ENCODE measurements at regions not wholly inside any gene's neighbourhood (a gene's known extent, or its start where the extent isn't known, plus 50 kb on each side); places are given as distances from the start of the nearest gene placed in this dataset.

DNA sequence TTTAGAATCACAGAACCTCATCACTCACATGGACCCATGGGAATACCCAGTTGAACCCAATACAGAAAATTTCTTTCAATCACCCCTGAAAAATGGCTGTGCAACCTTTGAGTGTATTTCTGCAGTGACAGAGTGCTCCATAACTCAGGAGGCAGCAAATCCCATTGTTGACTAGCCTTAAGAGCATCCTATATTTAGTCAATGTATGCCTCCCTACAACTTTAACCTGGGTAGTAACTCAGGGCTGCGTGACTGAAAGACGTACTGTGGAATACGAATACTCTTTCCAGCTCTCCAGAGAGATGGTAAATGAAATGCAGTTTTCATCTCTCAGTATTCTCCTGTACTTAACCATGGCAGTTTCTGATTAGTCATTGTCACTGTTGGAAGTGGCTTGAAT, 573.0 kb upstream of the POM121L12 start:
- H3K9me3 Mint-ChIP-seq (ENCODE audit: low read depth): peaks cover 26% of the 10 kb centered on the region
- no peak overlapping the region for H3K27ac Mint-ChIP-seq (ENCODE audit: unreplicated experiment)
- DNase-seq (ENCODE audit: low spot score): no peak
- H3K4me1 Mint-ChIP-seq (ENCODE audit: low read depth): no peaks in the 10 kb centered on the region
- TF ChIP-seq, protein P1, sequence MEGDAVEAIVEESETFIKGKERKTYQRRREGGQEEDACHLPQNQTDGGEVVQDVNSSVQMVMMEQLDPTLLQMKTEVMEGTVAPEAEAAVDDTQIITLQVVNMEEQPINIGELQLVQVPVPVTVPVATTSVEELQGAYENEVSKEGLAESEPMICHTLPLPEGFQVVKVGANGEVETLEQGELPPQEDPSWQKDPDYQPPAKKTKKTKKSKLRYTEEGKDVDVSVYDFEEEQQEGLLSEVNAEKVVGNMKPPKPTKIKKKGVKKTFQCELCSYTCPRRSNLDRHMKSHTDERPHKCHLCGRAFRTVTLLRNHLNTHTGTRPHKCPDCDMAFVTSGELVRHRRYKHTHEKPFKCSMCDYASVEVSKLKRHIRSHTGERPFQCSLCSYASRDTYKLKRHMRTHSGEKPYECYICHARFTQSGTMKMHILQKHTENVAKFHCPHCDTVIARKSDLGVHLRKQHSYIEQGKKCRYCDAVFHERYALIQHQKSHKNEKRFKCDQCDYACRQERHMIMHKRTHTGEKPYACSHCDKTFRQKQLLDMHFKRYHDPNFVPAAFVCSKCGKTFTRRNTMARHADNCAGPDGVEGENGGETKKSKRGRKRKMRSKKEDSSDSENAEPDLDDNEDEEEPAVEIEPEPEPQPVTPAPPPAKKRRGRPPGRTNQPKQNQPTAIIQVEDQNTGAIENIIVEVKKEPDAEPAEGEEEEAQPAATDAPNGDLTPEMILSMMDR (IDR thresholded peaks at IDR 0.05): no peak
- H3K36me3 Mint-ChIP-seq (ENCODE audit: low read depth): no peaks in the 10 kb centered on the region
- no peak overlapping the region for H3K4me3 Mint-ChIP-seq (ENCODE audit: unreplicated experiment)
- no peaks in the 10 kb centered on the region for H3K27me3 Mint-ChIP-seq (ENCODE audit: low read depth)

DNA sequence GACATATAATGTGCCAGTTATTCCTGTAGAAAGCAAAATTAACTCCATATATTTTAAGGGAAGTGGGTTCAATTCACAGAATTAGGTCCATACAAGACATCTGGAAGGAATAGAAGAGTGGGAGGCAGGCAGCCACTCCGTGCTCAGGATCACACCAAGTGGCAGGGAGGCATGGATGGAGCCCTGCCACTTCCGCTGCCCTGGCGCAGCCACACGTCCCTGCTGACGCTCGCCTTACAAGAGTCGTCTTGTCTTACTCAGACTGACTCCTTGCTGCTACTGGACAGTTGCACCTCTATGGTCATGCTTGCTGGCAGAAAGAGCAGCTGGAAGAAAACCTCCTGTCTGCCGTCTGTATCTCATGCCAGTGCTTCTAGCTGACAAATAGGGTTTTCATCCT, 579.9 kb upstream of the POM121L12 start:
- Mint-ChIP-seq H3K27ac (ENCODE audit: unreplicated experiment) (no peak overlapping the region), H3K4me1 (ENCODE audit: low read depth) (no peaks in the 10 kb centered on the region), H3K9me3 (ENCODE audit: low read depth) (peaks cover 34% of the 10 kb centered on the region), H3K27me3 (ENCODE audit: low read depth) (no peaks in the 10 kb centered on the region), H3K4me3 (ENCODE audit: unreplicated experiment) (no peak overlapping the region), H3K36me3 (ENCODE audit: low read depth) (no peaks in the 10 kb centered on the region)
- TF ChIP-seq, protein P1 (IDR thresholded peaks at IDR 0.05): no peak
- no peak for DNase-seq (ENCODE audit: low spot score)

DNA sequence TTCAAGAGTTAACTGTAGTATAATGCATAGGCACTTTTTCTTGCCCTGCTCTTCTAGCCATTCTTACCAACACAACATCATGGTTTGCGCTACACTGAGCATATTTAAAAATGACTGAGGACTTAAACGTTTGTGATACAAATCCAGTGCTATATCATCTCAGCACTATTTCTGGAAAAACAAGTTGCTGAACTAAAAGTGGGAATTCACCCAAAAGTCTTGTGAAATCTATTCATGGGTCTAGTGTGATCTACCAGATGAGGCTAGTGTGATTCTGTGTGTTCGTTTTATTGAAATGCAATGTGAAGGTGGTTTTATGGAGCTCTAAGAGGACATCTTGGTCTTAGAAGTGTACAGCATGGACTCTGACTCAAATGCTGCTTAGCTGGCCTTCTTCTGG, 584.6 kb upstream of the POM121L12 start:
- no peaks in the 10 kb centered on the region for H3K4me1 Mint-ChIP-seq (ENCODE audit: low read depth)
- H3K4me3 Mint-ChIP-seq (ENCODE audit: unreplicated experiment): no peak overlapping the region
- no peak for DNase-seq (ENCODE audit: low spot score)
- peaks cover 34% of the 10 kb centered on the region for H3K9me3 Mint-ChIP-seq (ENCODE audit: low read depth)
- no peaks in the 10 kb centered on the region for H3K36me3 Mint-ChIP-seq (ENCODE audit: low read depth)
- no peak overlapping the region for H3K27ac Mint-ChIP-seq (ENCODE audit: unreplicated experiment)
- no peaks in the 10 kb centered on the region for H3K27me3 Mint-ChIP-seq (ENCODE audit: low read depth)
- TF ChIP-seq, protein P1 (IDR thresholded peaks at IDR 0.05): no peak

DNA sequence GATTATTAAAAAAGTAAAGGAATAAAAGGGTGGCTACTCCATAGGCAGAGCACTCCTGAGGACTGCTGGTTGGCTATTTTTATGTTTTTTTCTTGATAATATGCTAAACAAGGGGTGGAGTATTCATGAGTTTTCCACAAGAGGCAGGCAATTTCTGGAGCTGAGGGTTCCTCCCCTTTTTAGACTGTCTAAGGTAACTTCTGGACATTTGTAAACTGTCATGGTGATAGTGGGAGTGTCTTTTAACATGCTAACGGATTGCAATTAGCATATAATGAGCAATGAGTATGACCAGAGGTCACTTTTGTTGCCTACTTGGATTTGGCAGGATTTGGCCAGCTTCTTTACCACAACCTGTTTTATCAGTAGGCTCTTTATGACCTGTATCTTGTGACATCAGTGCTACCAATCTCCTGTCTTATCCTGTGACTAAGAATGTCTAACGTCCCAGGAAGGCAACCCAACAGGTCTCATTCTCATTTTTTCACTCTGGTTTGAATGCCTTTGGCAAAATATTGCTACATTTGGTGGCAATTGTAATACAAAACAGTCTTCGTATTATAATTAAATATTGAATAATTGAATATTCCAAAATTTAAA, 587.8 kb upstream of the POM121L12 start:
- H3K4me1 Mint-ChIP-seq (ENCODE audit: low read depth): no peaks in the 10 kb centered on the region
- no peak for DNase-seq (ENCODE audit: low spot score)
- H3K36me3 Mint-ChIP-seq (ENCODE audit: low read depth): peaks cover 2% of the 10 kb centered on the region
- no peak overlapping the region for H3K27ac Mint-ChIP-seq (ENCODE audit: unreplicated experiment)
- no peak overlapping the region for H3K4me3 Mint-ChIP-seq (ENCODE audit: unreplicated experiment)
- TF ChIP-seq, protein P1 (IDR thresholded peaks at IDR 0.05): no peak
- H3K27me3 Mint-ChIP-seq (ENCODE audit: low read depth): no peaks in the 10 kb centered on the region
- peaks cover 35% of the 10 kb centered on the region for H3K9me3 Mint-ChIP-seq (ENCODE audit: low read depth)

DNA sequence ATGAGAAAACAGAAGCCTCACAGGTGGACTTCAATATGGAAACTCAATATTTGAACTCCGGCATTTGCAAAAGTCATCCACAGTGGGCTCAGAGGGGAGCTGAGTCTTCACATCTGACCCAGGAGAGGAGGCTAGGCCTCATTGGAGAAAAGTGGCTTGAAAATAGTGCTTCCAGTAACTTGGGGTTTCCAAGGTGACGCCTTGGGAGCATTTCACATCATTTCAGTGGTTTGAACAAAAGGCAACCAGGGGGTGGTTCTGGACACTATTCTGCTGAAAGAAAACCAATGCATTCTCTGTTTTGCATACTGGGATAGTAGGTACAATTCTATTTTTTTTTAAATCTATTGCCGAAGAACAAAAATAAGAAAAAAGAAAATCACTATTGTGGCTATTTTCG, 599.2 kb upstream of the POM121L12 start:
- Mint-ChIP-seq H3K27me3 (ENCODE audit: low read depth) (no peaks in the 10 kb centered on the region), H3K27ac (ENCODE audit: unreplicated experiment) (no peak overlapping the region), H3K4me1 (ENCODE audit: low read depth) (no peaks in the 10 kb centered on the region), H3K36me3 (ENCODE audit: low read depth) (no peaks in the 10 kb centered on the region), H3K9me3 (ENCODE audit: low read depth) (no peaks in the 10 kb centered on the region), H3K4me3 (ENCODE audit: unreplicated experiment) (no peak overlapping the region)
- TF ChIP-seq, protein P1 (IDR thresholded peaks at IDR 0.05): no peak
- DNase-seq (ENCODE audit: low spot score): no peak

Data from chondrocyte (in vitro differentiated cells).